ENCODE measurements at regions not wholly inside any gene's neighbourhood (a gene's known extent, or its start where the extent isn't known, plus 50 kb on each side); places are given as distances from the start of the nearest gene placed in this dataset.
A peak's percentile ranks its signal among the peaks of the same experiment; 100 is the strongest.
"Not testable (repeated sequence)": the region's sequence is repeated elsewhere in the genome, so short reads cannot be mapped to it uniquely, and the experiment has no call there.

- H3K4me2 ChIP-seq (ENCODE audit: low read depth, low read length); POLR2A ChIA-PET; H2AFZ ChIP-seq (ENCODE audit: low read length); CTCF ChIA-PET (ENCODE audit: low intra/inter-chr PET ratio, low total read pairs); H3K9ac ChIP-seq (ENCODE audit: insufficient read depth, low read depth, low read length); ATAC-seq; H3K4me3 ChIP-seq (replicated peaks in 1 of 3; ENCODE audit: insufficient read depth in 1 of 3, low read depth in 2 of 3, low read length in 3 of 3); H3K9me3 ChIP-seq (ENCODE audit: low read length); in situ Hi-C loops (cut with HindIII; ENCODE audit: extremely low pct_ligation_motif_present, low pct_unique_long_range_greater_than_20kb); DNase-seq (ENCODE audit: low spot score); BruUV-seq (replicated peaks); H3K4me1 ChIP-seq (ENCODE audit: insufficient read depth, low read length); H3K36me3 ChIP-seq (replicated peaks in 1 of 2; ENCODE audit: control insufficient read depth in 1 of 2, insufficient read depth in 2 of 2, low read length in 2 of 2); H3K27me3 ChIP-seq (ENCODE audit: control insufficient read depth in 1 of 2, insufficient read depth in 2 of 2, low read length in 2 of 2); FAIRE-seq; intact Hi-C loops (cut with micrococcal nuclease; ENCODE audit: unreplicated experiment); H3K79me2 ChIP-seq (ENCODE audit: insufficient read depth, low read length); H4K20me1 ChIP-seq (ENCODE audit: insufficient read depth, low read length); H3K27ac ChIP-seq (ENCODE audit: extremely low read length, insufficient read depth, low read length): not testable (repeated sequence)
- WGBS (ENCODE audit: low lambda C conversion rate) = 19% methylated on average over 8 of the region's 8 CpGs
Measured at GRCh38 chr16:5909556-5909955, 812.0 kb upstream of the EEF2KMT start.

DNA sequence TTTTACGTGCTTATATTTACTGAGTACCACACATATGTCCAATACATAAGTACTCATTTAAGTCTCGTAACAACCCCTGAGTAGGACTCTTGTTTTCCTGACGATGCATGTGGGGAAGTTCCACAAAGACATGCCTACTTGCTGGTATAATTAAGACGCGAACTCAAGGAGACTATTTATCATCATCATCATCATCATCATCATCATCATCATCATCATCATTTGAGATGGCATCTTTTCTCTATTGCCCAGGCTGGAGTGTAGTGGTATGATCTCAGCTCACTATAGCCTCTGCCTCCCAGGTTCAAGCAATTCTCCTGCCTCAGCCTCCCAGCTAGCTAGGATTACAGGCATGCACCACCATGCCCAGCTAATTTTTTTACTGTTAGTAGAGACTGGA is 809.9 kb upstream of the EEF2KMT start:
- H3K36me3 ChIP-seq (replicated peaks in 1 of 2; ENCODE audit: control insufficient read depth in 1 of 2, insufficient read depth in 2 of 2, low read length in 2 of 2) = no peaks in the 10 kb centered on the region
- ChIA-PET POLR2A (no interaction called here), CTCF (ENCODE audit: low intra/inter-chr PET ratio, low total read pairs) (no interaction called here)
- no peak for FAIRE-seq
- no peak overlapping the region for H3K27ac ChIP-seq (ENCODE audit: extremely low read length, insufficient read depth, low read length)
- no peak for DNase-seq (ENCODE audit: low spot score)
- no peak overlapping the region for H2AFZ ChIP-seq (ENCODE audit: low read length)
- ATAC-seq = no peak
- no peaks in the 10 kb centered on the region for H4K20me1 ChIP-seq (ENCODE audit: insufficient read depth, low read length)
- no peak overlapping the region for H3K9ac ChIP-seq (ENCODE audit: insufficient read depth, low read depth, low read length)
- no peaks in the 10 kb centered on the region for H3K4me1 ChIP-seq (ENCODE audit: insufficient read depth, low read length)
- H3K27me3 ChIP-seq (ENCODE audit: control insufficient read depth in 1 of 2, insufficient read depth in 2 of 2, low read length in 2 of 2) = no peaks in the 10 kb centered on the region
- in situ Hi-C loops (cut with HindIII; ENCODE audit: extremely low pct_ligation_motif_present, low pct_unique_long_range_greater_than_20kb) = no loop called here
- intact Hi-C loops (cut with micrococcal nuclease; ENCODE audit: unreplicated experiment) = no loop called here
- no peaks in the 10 kb centered on the region for H3K79me2 ChIP-seq (ENCODE audit: insufficient read depth, low read length)
- WGBS (ENCODE audit: low lambda C conversion rate) = 39% methylated on average over 5 of the region's 5 CpGs
- H3K4me2 ChIP-seq (ENCODE audit: low read depth, low read length) = no peak overlapping the region
- TF ChIP-seq ZNF570 (CRISPR knock-in tag; IDR thresholded peaks at IDR 0.05; ENCODE audit: borderline replicate concordance) (no peak), CREB1 (IDR thresholded peaks at IDR 0.05) (peak; percentile 82), CREB1 (CRISPR knock-in tag; IDR thresholded peaks at IDR 0.05) (no peak), MXD4 (CRISPR knock-in tag; IDR thresholded peaks at IDR 0.05) (no peak), ZNF878 (CRISPR knock-in tag; IDR thresholded peaks at IDR 0.05) (no peak), PHB2 (IDR thresholded peaks at IDR 0.05; ENCODE audit: partially characterized antibody) (no peak), CHD4 (IDR thresholded peaks at IDR 0.05; ENCODE audit: borderline replicate concordance, low read length) (no peak), ZNF143 (CRISPR knock-in tag; IDR thresholded peaks at IDR 0.05) (no peak), ZNF678 (CRISPR knock-in tag; IDR thresholded peaks at IDR 0.05) (no peak)
- BruUV-seq (replicated peaks) = no TSS peak
- H3K9me3 ChIP-seq (ENCODE audit: low read length) = no peaks in the 10 kb centered on the region
- no peak overlapping the region for H3K4me3 ChIP-seq (replicated peaks in 1 of 3; ENCODE audit: insufficient read depth in 1 of 3, low read depth in 2 of 3, low read length in 3 of 3)

Data from HepG2 (cell line).